B cell (primary cell): ENCODE measurements at regions not wholly inside any gene's neighbourhood (a gene's known extent, or its start where the extent isn't known, plus 50 kb on each side); places are given as distances from the start of the nearest gene placed in this dataset.

Experiments
- CTCF ChIP-seq: fragments of 200-600 bp; IDR thresholded peaks from one replicate; pipeline ENCODE4 v1.8.0; 2022; ENCODE audit warnings: antibody characterized with exemption, mild to moderate bottlenecking
- EZH2 ChIP-seq: IDR thresholded peaks from 2 replicates; pipeline ENCODE4 v1.6.1; 2012; ENCODE audit warnings: borderline replicate concordance, low read depth, mild to moderate bottlenecking, moderate library complexity, low read length; ENCODE audit not compliant: insufficient read depth, poor library complexity, severe bottlenecking

DNA sequence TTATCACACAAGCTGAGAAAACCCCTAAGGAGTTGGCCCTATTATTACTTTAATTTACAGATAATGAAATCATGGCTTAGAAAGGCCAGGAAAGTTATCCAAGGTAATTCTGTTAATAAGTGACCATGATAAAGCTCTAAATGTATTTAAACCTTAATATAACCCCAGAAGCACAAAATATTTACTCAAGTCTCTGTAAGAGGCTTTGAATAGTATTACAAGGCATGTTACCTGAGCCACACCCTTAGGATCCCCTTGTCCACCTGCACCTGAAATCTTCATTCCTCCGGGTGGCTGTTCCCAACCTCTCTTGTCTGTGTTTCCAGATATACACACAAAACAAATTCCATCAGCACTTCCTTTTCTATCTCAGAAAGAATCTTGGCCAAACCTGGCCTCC, 271.6 kb upstream of the BMP2 start:
- TF ChIP-seq CTCF = no peak
- no peak for TF ChIP-seq EZH2
